ENCODE measurements at regions not wholly inside any gene's neighbourhood (a gene's known extent, or its start where the extent isn't known, plus 50 kb on each side); places are given as distances from the start of the nearest gene placed in this dataset.
A peak's percentile ranks its signal among the peaks of the same experiment; 100 is the strongest.
"Not testable (repeated sequence)": the region's sequence is repeated elsewhere in the genome, so short reads cannot be mapped to it uniquely, and the experiment has no call there.

DNA sequence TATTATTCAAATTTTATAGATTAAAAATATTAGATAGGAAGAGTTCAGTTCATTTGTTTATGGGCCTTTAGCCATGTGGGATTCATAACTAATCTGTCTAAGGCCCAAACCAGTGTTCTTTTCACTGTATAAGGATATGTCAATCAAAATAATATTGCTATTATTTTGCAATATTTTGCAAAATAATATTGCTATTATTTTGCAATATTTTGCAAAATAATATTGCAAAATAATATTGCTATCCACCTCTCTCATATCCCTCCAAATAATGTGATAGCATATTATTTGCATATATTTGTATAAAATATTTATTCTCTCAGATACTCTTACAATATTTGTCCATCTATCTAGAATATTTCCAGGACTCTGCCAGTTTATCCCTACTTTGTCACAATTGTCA, 595.3 kb upstream of the PTCHD4 start:
- no peak for DNase-seq

GRCh38 chr6:48701572-48701971, 590.6 kb upstream of the PTCHD4 start:
- DNase-seq: no peak

- no peak for DNase-seq
These were observed 584.9 kb upstream of the PTCHD4 start for GRCh38 chr6:48695872-48696271.

DNA sequence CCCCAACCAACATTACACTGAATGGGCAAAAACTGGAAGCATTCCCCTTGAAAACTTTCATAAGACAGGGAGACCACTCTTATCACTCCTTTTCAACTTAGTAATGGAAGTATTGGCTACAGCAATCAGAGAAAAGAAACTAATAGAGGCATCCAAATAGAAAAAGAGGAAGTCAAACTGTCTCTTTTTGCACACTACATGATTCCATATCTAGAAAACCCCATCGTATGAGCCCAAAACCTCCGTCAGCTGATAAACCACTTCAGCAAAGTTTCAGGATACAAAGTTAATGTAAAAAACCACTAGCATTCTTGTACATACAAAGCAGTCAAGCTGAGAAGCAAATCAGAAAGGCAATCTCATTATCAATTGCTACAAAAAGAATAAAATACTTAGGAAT, 580.4 kb upstream of the PTCHD4 start:
- no peak for DNase-seq

DNA sequence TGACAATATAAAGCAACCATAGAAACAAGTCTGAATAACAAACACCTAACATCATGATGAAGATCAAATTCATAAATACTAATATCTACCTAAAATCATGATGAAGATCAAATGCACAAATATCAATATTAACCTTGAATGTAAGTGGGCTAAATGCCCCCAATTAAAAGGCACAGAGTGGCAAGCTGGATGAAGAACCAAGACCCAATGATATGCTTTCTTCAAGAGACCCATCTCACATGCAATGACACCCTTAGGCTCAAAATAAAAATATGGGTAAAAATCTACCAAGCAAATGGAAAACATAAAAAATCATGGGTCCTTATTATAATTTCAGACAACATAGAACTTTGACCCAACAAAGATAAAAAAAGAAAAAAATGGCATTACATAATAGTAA, 578.5 kb upstream of the PTCHD4 start:
- no peak for DNase-seq

GRCh38 chr6:48678390-48678789, 567.4 kb upstream of the PTCHD4 start:
- DNase-seq: no peak

- DNase-seq: no peak
These were observed 560.5 kb upstream of the PTCHD4 start for GRCh38 chr6:48671505-48671904.

DNA sequence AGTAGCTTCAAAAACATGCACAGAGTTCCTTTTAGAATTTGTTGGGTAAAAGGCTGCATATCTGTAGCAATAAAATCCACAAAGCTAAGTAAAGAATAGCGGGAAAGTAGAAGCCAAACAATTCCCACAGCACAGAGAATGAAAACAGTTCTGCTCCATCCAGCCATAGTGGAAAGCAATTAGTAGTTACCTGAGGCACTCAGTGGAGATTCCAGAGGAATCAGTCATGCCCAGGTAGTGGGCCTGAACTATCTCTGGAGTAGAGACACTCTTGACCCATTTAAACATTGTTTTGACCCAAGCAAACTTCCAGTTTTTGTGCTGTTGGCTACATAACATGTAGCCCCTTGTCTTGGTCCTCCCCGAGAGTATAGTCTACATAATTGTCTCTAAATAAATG, 559.5 kb upstream of the PTCHD4 start:
- no peak for DNase-seq

- DNase-seq: no peak
These were observed 556.8 kb upstream of the PTCHD4 start for GRCh38 chr6:48667797-48668196.

DNA sequence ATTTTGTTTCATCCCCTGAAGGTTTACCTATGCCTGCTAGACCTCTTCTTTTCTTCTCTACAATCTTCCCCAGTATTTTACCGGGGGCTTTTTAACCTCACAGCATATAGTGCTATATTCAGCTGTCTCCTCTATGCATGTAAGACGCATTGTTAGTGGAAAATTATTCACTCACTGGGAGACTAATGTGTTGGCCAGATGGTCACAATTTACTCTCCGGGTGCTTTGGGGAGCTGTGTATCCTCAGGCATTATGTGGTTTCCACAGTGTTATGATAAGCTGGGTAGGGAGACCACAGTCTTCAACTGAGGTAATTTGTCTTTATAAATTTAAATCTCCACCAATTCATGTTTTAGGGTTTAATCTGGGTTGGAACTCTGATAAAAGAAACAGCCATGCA, 553.8 kb upstream of the PTCHD4 start:
- peak; percentile 26 for DNase-seq

GRCh38 chr6:48658915-48659314, 547.9 kb upstream of the PTCHD4 start:
- peak; percentile 85 for DNase-seq

- no peak for DNase-seq
These were observed 530.5 kb upstream of the PTCHD4 start for GRCh38 chr6:48641544-48641943.

DNA sequence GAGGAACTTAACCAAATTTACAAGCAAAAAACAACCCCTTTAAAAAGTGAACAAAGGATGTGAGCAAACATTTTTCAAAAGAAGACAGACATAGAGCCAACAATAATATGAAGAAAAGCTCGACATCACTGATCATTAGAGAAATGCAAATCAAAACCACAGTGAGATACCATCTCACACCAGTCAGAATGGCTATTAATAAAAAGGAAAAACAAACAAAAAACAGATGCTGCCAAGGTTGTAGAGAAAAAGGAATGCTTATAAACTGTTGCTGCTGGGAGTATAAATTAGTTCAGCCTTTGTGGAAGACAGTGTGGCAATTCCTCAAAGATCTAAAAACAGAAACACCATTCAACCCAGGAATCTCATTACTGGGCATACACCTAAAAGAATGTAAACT, 527.8 kb upstream of the PTCHD4 start:
- not testable (repeated sequence) for DNase-seq

DNA sequence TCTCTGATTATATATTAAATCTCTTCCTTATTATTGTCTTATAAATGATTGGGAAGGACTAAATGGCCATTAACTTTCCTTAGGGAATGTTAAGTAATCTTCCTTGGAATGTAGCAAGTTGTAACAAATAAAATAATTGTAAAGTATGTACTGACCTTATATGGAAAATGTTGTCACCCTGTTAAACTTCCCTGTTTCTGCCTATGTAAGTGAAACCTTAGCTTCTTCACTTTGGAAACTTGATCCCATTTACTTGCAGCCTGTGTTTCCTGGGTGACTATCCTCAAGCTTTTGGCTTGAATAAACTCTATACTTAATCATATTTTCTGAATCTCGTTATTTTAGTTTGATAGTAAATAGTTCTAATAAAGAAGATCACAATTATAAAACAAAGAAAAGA, 519.5 kb upstream of the PTCHD4 start:
- no peak for DNase-seq

GRCh38 chr6:48628316-48628715, 517.3 kb upstream of the PTCHD4 start:
- DNase-seq: no peak

- no peak for DNase-seq
These were observed 515.4 kb upstream of the PTCHD4 start for GRCh38 chr6:48626421-48626820.

DNA sequence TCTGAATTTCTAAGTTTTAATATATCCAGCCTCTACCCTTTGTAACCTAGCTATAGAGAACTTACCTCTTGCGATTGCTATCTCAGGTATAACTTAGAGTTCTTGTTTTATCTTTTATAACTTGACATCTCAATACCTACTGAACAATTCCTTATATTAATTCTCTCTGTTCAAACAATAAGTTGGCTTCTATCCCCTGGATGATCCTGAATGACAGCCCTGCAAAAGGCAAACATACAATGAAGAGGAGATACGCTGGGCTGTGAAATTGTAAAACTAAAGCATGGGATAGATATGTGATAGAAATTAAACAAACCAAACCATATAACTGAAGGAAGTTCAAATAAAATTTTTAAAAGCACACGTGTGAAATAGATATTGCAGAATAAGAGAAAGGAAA, 513.6 kb upstream of the PTCHD4 start:
- no peak for DNase-seq

- DNase-seq: no peak
These were observed 508.8 kb upstream of the PTCHD4 start for GRCh38 chr6:48619771-48620170.

DNA sequence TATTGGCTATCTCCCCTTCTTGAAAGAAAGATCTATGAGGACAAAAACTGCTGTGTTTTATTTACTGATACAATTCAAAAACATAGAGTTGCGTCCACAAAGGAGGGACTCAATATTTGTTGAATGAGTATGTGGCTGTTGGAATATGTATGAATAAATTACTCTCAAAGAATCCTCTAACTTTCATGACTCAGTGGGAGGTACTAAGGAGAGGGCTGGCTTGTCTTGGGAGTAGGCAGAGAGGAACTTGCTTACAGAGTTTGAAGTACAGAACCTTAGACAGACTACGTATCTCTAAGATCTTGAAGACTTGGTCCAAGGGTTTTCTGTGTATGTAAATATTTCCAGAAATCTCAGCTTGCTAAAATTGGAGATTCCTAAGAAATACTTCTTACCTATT, 504.0 kb upstream of the PTCHD4 start:
- no peak for DNase-seq

GRCh38 chr6:48614326-48614725, 503.3 kb upstream of the PTCHD4 start:
- DNase-seq: no peak

DNA sequence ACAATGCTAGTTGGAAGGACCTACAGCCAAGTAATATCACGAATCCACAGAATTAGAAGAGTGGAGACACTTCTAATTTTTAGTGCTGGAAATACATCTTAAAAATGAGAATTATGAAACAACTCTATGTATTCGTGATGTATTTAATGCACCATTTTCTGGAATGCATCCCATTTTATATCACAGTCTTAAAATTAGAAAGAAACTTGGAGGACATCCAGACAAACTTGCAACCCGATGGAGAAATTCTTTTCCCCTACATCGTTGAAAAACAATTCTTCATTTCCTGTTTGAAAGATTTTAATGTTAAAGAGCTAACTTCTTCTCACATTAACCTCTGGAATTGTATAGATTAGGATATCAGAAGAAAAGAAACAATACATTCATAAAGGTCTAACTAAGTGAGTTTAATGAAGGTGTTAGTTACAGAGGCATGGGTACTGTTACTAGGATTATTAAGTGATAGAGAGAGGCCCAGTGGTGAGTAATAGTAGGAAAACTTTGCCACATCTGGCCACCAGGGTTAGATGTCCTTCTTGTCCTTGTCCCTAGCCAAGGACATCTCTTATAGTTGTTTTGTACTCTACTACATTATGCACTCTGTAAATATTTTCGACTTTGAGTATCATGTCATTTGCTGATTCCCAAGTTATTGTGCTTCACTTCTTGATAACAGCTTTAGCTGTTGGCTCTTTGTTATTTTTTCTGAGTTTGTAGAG, 502.4 kb upstream of the PTCHD4 start:
- DNase-seq: no peak

DNA sequence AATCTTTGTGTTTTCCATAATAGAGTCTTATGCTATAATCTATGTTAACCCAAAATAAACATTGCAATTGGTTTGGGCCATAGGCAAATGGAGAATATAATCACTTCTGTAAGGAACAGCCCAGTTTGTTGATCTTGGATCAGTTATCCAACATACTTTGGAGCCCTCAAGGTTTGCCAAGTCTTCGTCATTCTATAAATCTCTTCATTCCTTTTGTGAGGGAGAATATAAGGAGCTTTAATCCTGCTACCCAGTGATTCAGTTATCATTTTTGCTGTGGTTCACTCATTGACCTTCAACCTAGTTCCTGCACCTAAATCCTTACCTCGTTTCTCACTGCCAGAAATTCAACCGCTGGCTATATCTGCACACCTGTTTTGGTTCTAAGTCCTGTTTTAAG, 500.3 kb upstream of the PTCHD4 start:
- no peak for DNase-seq

DNA sequence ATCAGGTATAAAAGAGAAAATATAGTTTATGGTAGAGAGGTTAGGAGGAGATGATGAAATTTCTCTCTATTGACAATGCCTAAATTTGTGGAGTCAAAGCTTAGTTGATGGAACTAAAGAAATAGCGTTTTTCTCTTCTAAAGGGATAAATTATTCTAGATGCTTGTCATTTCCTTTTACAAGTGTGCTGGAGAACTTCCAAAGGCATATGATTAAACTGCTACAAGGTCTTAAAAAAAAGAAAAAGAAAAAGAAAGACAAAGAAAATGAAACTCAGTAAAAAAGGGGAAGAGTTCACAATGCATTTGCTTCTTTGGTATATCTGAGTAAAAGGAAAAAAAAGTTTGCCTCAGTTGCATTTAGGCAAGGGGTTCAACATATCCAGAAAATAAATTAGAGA, 499.8 kb upstream of the PTCHD4 start:
- DNase-seq: no peak

- no peak for DNase-seq
These were observed 495.6 kb upstream of the PTCHD4 start for GRCh38 chr6:48606618-48607017.

DNA sequence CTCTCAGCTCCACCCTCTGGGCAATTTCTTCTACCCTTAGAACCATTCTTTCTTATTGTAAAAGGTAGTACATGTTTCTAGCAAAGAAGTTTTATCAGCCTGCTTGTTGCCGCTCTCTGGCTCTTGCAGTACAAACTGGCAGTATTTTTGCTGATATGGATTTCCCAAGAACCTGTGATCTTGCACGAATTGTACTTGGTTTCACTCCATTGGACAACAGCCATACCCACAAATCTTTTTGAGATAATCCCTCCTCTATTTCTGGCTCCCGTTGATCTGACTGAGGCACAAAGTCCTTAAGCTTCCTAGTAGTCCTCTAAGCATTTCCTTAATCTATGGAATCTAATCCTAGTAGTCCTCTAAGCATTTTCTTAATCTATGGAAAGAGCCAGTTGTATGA, 487.0 kb upstream of the PTCHD4 start:
- no peak for DNase-seq

DNA sequence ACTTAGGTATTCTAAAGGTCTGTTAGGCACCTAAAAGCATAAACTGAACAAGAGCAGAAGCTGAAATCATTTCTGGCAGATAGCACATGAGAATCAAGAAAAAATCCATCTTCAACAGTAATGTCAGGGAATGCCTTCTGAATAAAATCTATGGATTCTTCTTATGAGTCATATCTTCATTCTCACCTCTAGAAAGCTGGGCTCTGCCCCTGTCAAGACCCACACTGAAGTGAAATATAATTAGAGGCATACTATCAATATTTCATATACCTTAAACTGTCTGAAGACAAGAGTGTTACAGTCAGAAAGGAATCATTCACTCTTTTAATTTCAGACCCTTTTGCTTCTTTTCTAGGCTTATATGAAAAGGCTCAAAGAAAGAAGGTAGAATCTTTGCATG, 485.8 kb upstream of the PTCHD4 start:
- no peak for DNase-seq
